AG20443 (cell line): ENCODE measurements at regions not wholly inside any gene's neighbourhood (a gene's known extent, or its start where the extent isn't known, plus 50 kb on each side); places are given as distances from the start of the nearest gene placed in this dataset.
"Not testable (repeated sequence)": the region's sequence is repeated elsewhere in the genome, so short reads cannot be mapped to it uniquely, and the experiment has no call there.

Source experiments
- DNase-seq: peaks from one replicate; pipeline ENCODE4 v3.0.0; 2012; ENCODE audit warnings: low spot score, mixed read lengths

DNA sequence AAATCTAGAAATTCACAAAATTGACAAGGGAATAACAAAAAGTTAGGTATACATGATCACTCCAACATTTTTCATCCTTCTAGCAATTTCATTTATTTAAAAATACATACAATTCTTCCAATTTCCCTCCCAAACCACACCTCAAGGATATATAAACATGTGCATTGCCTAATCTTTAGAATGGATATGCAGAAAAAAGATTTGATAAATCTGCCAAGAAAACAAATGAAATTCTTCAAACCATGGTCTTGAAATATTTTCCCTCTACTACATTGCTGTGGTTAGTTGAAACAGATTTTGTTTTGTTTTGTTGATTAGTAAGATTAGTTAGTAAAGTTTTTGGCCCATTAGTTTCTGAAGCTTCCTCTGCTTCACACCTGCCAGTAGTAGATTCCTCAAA lies 703.3 kb upstream of the CCDC179 start:
- no peak for DNase-seq

DNA sequence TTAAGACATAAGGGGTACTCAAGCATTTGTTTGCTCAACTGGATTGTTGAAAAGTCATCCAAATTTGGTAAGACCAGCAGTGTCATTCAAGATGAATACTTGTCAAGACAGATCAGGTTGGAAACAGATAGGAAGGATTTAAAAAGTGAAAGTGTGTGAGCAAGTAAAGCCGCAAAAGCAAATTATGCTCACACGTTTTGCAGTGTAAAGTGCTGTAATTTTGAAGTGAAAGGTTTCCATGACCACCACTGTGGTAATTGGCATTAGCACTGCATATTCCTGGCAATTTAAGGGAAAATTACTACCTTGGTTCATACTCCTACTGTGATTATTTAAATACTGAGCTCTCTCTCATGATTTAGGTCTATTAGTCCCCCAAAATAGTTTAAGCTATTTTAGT lies 704.1 kb upstream of the CCDC179 start:
- DNase-seq, result no peak

DNA sequence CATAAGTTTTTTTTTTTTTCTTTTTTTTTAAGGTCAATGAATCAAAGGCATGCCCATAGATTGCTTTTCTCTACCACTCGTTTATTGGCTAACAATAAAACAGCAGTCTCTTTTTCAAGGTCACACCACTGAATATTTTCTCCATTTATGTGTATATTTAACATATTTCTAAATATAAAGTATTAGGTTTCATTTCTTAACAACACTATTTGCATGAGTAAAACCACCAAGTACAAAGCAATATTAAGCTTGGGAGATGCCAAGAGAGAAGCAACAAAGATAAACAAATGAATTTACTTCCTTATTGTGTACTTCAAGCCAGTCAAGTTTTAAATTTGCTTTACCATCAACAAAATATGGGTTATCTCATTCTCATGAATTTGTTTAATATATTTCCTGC lies 708.9 kb upstream of the CCDC179 start:
- no peak for DNase-seq

DNA sequence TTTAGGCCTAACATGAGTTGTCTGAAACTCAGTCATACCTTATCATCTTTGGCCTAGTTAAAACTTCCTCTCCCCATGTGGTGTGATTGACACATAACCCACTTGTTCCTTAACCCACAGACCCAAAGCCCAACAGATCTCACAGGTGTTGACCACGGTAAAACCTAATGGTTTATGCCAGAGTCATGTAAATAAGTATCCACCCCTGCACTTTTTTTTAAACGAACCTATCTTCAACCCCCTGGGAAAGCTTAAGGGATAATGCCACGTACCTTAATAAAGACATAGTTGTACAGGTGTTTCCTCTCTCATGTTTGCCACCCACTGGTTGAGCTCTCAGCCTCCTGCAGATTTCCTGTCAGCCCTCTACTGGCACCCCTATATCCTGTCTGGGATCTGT lies 709.3 kb upstream of the CCDC179 start:
- no peak for DNase-seq

DNA sequence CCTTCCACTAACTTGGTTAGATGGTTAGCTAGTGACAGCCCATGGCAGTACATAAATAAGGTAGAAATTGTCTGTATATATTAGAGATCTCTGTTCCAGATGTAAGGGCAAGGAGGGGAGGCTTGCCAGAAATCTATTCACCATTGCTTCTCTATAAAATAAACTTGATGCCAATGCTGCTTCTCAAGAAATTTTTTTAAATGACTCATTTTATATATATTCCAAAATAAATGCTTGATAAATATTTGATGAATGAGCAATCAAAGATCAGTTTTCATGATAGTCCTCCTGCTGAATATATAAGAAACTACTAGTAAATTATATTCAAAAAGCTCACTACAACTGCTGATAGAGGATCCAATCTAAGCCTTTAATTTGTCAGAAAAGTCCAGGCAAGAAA lies 710.6 kb upstream of the CCDC179 start:
- DNase-seq, result no peak

DNA sequence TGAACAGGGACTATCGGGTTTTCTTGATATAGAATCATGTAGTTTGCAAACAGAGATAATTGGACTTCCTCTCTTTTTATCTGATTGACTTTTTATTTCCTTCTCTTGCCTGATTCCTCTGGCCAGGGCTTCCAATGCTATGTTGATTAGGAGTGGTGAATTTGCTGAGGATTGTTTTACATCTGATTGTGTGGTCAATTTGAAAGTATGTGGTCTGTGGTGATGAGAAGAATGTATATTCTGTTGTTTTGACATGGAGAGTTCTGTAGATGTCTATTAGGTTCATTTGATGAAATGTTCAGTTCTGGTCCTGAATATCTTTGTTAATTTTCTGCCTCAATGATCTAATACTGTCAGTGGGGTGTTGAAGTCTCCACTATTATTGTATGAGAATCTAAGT lies 713.2 kb upstream of the CCDC179 start:
- DNase-seq, result no peak

DNA sequence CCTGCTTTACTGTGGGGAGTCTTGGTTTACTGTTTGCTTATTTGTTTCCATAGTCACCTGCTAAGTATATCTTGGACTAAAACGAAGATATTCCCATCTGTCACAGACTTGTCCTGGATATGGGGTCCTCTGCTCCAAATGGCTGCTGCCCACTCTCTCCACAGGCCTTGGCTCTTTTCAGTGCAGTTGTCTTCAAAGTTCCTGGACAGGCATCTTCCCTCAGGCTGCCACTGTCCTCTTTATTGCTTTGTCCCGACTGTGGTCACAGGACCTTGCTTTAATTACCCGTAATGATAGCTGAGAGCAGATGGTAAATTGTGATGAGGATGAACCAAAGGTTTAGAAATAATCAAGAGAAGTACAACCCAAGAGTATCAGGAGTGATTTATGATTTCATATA lies 713.9 kb upstream of the CCDC179 start:
- DNase-seq, result no peak

DNA sequence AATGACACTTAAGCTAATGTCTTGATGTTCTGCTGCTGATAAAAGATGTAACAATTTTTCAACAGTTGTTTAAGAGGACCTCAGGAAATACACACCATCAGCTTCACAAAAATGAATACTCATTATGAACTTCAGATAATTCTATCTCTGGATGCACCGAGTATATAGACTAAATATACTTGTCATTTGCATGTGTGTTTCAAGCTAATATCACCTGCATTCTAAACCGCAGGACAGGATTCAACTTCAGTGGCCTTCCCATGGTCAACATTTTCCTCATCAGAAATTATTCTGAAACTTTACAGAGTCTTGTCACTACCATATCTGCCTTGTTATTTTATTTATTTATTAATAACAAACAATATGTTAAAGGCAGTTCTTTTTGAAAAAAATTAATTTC lies 717.0 kb upstream of the CCDC179 start:
- DNase-seq, result no peak

DNA sequence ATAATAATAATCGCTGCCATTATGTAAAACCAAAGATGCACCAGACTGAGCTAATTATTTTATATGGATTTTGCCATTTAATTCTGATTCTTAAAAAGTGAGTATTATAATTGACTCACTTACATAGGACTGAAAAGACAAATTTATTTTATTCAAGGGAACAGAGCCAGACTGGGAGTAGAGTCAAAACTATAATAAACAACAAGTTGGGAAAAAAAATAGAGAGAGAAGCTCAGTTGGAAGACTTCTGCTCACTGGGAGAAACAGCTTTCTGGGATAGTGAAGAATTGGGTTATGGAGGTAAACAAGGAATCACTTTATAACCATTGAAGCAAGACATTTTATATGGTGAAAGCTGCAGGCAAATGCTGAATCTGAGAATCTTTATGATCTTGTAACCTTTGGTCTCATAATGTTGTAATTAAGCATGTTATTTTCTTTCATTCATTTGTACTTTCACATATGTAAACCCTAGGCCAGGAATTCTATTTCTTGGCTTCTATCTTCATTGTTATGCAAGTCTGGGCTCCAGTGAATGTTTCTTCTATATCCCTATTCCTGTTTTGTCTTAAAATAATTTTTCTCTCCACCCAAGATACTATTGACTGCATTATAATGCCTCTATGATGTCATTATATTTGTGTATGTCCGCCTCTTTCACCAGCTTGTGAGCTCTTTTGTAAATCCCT lies 725.3 kb upstream of the CCDC179 start:
- DNase-seq, result no peak

DNA sequence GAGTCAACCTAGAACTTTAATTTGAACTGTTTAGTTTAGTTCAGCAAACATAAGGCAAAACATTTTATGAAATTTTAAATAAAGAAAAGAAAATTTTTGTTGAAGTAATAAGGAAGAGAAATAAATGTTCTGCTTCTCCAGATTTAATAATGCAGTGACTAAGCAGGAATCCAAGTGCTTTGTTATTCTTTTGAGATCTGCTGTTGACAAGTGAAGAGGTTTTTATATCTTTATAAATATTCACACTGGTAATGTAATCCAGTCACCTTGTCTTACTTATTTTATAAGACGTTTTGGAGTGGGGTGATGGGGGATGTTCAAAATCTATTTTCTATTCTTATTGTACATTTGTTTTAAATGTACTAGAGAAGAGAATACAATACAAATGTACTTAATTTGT lies 725.9 kb upstream of the CCDC179 start:
- no peak for DNase-seq

DNA sequence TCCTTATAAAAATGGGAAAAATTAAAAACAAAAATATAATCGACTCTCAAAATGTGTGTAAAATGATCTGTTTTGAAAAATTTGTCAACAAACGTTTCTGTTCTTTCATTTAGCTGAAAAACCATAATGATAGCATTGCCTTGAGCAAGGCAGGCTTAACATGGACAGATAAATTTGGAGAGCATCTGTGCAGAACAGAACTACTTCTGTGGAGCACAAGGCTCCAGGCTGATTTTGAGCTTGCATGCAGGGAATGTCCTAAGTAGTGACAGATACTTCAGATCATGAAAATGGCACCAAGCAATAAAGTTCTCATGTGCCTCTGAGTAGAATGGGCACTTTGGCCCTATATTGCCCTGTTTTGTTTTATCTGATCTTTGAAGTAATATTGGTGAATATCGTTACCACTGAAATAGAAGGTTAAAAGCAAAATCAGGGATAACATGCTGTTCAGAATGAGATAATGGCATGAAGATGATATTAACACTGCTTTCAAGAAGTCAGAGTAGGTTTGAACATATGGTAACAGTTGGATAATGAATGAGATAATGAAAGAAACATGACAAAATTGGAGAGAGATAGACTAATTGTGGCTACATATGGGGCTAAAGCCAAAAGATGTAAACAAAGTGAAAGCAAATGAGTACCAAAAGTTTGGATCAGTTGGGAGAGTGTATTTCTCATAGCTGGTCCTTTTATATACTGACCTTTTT lies 730.5 kb upstream of the CCDC179 start:
- no peak for DNase-seq

DNA sequence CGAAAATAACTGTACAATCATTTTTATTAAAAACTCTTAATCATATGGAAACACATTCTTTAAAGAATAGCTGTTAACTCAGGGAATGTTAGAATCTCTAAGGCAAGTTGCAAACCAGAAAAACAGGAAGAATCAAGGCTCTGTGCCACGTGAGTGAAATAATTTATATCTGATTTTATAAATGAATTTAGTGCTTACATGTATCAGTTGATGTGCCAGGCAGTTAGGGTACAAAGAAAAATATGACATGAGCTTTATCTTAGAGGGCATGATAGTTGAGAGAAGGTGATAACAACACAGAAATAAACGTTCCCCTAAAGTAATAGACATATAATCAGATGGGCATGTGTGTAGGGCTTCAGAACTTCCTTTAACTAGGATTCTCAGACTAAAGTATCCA lies 734.5 kb upstream of the CCDC179 start:
- no peak for DNase-seq

DNA sequence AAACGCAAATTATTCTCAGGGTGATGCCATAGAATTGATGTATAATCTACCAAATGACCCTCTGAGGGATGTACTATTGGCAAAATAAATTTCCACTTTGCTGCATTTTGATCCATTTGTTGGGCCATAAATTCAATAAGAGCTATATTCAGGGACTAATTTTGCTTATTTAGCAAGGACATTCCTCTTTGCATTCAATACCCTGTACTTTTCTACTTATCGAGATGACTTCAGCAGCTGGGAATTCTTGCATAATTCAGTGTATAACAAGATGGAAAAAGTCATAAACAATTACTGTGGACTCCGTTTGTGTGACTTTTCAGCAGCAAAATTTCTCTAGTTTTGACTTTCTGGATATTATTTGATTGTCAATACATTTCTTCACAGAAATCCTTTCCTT lies 744.7 kb upstream of the CCDC179 start:
- no peak for DNase-seq

DNA sequence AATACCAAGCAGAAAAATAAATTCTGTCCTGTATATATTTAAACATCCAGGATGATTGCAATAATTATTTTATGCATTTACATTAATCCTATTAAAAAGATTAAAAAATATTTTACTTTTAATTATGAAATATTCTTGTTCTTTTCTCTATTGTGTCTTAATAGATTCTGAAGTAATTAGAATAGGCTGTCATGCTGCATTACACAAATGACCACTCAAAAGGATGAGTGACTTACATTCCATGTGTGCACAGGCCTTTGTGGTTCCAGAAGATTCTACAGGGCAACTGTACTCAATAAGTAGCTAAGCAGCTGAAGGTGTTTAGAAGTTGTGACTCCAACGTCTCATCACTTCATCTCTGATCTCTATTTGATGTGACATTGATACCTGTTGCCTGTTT lies 745.9 kb upstream of the CCDC179 start:
- DNase-seq, result no peak

DNA sequence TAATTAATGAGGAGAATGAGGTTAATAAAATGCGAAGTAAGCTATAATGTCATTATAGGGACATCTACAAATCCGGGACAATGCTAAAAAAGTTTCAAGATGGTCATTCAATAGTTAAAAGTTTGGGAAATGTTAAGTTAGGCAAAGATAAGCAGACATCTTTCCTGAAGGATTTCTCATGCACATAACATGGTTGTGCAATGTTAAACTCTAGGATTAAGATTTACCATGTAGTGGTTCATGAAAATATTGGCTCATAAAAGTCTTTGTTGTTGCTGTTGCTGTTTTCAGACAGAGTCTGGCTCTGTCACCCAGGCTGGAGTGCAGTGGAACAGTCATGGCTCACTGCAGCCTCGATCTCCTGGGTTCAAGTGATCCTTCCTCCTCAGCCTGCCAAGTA lies 751.5 kb upstream of the CCDC179 start:
- DNase-seq, result no peak

DNA sequence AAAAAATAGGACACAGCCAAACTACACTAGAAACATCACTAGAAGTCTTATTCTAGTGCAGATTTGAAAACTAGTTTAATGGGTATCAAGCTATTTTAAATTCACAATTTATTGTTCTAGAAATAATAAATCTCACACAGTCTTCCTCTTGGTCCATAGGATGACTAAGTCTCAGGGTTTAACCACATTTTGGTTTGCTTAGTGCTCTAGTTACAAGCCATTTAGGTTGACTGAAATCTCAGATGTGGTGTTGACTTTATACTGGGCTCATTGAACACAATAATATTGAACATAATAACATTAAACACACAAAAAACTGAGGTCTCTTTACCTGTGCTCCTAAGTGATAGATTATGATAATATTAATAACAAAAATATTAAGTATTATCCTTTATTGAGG lies 760.3 kb upstream of the CCDC179 start:
- DNase-seq, result no peak

DNA sequence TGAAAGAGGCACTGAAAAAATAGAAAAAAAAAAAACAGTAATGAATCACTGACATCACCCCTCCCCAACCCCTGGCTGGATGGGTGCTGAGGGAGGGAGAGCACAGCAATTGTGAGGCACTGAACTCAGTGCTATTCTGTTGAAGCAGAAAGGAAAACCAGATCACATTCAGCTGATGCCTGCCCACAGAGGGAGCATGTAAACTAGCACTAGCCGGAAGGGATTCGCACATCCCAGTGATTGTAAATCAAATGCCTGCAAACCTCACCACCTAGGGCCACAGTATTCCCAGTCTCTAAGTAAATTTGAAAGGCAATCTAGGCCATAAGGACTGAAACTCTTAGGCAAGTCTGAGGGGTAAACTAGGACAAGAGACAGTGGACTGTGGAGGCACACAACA lies 772.0 kb upstream of the CCDC179 start:
- DNase-seq, result no peak

DNA sequence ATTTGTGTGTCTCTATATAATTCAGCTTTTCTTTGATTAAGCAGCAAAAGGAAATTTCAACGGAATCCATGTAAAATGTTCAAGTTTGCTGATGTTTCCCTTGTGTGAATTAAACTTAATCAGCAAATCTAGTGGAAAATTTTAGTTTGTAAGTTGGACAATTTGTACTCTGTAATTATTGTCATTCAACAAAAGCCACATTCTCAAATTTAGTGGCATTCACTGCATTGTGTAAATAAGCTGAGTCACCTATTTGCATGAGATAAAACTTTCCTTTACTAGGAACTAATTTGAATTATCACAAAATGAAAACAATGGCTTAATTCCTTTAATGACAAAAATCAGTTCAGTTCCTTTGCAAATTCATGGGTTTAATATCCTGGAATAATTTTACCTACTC lies 784.2 kb upstream of the CCDC179 start:
- DNase-seq, result no peak

DNA sequence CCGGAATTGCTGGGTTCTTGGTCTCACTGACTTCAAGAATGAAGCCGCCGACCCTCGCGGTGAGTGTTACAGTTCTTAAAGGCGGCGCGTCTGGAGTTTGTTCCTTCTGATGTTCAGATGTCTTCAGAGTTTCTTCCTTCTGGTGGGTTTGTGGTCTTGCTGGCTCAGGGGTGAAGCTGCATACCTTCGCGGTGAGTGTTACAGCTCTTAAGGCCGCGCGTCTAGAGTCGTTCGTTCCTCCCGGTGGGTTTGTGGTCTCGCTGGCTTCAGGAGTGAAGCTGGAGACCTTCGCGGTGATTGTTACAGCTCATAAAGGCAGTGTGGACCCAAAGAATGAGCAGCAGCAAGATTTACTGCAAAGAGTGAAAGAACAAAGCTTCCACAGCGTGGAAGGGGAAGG lies 792.1 kb upstream of the CCDC179 start:
- DNase-seq, result not testable (repeated sequence)

DNA sequence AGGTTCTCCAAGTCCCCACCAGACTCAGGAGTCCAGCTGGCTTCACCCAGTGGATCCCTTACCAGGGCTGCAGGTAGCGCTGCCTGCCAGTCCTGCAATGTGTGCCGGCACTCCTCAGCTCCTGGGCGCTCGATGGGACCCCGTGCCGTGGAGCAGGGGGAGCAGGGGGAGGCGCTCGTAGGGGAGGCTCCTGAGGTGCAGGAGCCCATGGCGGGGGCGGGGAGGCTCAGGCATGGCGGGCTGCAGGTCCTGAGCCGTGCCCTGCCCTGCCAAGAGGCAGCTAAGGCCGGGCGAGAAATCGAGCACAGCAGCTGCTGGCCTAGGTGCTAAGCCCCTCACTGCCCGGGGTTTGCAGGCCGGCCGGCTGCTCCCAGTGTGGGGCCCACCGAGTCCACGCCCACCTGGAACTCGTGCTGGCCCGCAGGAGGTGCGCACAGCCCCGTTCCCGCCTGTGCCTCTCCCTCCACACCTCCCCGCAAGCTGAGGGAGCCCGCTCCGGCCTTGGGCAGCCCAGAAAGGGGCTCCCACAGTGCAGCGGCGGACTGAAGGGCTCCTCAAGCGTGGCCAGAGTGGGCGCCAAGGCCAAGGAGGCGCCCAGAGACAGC lies 792.9 kb upstream of the CCDC179 start:
- no peak for DNase-seq

DNA sequence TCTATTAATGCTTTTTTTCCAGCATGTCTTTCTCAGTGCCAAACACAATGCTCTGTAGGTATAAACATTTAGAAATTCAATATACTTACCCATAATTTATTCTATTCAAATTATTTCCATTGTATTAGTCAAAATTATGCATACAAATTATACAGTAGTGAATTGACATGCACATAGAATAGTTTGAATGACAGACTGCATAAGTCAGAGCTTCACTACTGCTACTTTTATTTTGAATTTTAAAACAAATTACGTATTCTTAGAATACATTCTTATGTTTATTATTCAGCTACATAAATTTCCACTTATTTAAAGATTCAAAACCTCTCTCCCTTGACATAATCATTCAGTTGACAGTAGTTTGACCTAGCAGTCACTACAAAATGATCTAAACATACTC lies 808.0 kb upstream of the CCDC179 start:
- DNase-seq, result no peak

DNA sequence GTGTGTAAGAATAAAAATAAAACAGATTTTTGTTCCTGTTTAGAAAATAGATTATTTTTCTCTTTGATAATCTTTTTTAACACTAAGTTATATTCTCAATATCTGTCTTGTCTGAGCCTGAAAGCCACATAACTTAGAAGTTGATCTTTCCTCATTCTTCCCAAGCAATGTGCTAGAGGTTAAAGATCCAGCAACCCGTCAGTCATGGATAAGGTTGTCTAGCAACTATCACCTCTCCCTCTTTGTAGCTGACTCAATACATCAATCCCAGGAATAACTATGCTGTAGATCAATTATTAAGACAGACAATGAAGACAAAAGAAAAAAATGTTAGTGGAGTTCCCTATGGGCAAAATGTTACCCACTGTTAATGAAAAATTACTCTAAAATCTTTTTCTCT lies 813.1 kb upstream of the CCDC179 start:
- no peak for DNase-seq

DNA sequence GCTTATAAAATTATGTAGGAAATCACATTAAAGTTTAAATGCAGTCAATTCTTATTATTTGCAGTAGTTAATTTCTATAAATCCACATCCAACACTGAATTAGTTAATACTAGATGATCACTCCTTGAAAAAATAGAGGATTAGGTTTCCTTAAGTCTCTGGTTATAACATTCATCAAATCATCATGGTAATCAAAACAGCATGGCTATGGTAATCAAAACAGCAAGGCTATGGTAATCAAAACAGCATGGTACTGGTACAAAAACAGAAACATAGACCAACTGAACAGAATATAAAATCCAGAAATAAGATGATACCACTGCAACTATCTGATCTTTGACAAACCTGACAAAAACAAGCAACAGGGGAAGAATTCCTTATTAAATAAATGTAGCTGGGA lies 814.6 kb upstream of the CCDC179 start:
- DNase-seq, result no peak

DNA sequence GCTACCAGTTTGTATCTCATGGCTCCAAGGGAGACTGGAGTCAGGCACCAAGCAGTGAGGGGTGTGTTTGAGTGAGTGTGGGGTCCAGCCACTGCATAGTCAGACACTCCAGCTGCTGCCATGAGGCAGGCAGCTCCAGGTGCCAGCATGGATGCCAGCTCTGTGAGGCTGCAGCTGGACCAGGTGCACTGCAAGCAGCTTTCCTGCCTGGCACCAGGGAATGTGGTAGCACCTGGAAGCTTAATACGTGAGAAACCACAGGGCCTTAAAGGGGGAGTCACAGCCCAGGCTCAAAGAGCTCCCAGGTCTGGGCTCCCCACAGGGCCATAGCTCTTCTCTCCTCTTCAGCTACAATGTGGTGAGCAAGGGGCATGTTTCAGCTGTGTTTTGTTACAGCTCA lies 817.8 kb upstream of the LUZP2 start:
- no peak for DNase-seq
